GM18502 (cell line): ENCODE measurements at regions not wholly inside any gene's neighbourhood (a gene's known extent, or its start where the extent isn't known, plus 50 kb on each side); places are given as distances from the start of the nearest gene placed in this dataset.

ENCODE experiments used
- ATAC-seq: cut with Tn5 transposase; IDR thresholded peaks from one replicate; pipeline ENCODE4 v1.9.1; 2021; ENCODE audit warnings: mild to moderate bottlenecking; ENCODE audit not compliant: unreplicated experiment, poor library complexity

DNA sequence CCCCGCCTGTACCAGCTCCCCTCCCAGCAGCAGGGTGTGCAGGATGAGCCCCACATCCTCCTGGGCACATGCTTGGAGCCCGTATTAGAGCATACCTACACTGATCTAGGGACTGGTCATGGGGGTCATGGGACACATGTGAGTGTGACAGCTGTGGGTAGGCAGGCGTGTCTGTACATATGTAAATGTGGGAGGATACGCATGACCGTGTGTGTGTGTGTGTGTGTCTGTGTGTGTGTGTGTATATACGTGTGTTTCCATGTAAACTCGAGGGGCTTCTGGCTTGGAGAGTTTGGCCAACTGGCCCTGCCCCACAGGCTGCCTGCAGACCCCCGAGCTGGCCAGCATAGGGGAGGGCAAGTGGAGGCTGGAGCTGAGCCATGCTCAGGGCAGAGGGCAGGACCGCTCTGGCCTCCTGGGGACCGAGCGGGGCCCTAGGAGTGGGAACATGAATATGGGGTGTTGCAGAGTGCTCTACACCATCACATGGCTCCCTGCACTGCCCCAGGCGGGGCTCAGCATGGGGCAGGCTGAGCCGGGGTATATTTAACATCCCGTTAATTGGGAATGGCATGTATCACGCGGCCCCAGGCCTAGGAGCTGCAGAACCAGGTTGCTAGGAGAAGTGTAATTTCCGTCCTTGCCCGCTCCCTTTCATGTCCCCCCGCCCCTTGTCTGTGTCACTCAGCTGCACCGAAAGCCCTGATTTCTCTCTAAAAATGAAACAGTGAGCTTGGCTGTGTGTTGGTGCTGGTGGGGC lies 152.7 kb upstream of the PCBD1 start:
- ATAC-seq: no peak

DNA sequence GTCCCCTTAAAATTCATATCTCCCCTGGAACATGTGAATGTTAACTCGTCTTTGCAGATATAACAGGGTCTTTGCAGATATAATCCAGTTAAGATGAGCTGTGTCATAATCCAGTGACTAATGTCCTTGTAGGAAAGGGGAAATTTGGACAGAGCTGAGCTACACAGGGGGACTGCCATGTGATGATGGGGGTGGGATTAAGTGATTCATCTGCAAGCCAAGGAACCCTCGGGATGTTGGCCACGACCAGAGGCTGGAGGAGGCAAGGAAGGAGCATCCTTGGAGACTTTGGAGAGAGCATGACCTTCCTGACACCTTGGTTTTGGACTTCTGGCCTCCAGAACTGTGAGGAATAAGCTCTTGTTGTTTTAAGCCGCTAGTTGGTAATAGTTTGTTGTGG lies 153.9 kb upstream of the PCBD1 start:
- ATAC-seq: no peak

DNA sequence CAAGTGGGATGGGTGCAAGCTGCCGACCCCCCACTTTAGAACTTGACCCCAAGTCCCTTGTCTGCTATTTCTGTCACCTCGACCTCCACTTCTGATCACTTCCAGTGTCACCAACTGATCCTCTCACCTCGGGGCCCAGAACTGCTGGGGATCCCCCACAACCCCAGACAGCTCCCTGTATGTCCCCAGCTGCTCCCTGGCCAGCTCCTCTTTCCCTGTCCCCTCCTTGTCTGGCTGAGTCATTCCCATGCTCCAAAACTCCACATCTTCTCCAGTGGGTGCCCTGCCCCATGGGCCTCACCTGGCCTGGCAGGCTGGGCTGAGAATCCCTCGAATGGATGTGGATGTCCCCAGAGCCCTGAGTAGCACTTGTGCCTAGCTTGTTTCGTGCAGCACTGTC lies 154.3 kb upstream of the PCBD1 start:
- ATAC-seq: no peak

DNA sequence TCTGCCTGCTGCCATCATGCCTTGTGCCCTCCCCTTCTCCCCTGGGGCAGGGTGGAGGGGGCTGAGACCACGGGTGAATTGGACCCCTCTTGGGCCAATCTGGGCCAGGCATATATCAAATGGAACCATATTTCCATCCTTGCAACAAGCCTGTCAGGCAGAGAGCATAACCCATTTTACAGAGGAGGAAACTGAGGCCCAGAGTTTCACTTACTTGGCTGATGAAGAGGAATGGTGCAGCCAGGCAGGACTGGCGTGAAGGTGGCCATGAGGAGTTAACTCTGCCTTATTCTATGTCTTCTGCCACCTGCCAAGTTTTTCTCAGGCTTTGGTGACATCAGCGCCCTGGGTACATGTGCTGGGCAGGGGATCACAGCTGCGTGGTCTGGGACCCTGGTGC lies 155.5 kb upstream of the PCBD1 start:
- ATAC-seq: no peak

DNA sequence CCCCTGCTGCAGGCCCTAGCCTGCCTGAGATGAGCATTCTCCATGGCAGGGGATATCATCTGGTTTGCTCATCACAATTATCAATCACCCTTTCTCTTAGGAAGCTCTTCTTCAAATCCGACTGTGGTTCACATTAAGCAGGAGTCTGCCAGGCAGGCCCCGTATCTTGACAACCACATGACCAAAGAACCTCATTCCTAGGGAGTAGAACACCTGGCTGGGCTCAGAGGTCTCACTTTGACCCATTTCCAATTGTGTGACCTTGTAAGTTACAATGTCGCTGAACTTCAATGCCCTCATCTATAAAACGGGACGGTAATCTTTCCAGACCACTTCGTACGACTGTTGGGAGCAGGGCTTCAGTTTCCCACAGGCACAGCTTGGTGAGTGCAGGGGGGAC lies 156.4 kb upstream of the PCBD1 start:
- ATAC-seq: no peak

DNA sequence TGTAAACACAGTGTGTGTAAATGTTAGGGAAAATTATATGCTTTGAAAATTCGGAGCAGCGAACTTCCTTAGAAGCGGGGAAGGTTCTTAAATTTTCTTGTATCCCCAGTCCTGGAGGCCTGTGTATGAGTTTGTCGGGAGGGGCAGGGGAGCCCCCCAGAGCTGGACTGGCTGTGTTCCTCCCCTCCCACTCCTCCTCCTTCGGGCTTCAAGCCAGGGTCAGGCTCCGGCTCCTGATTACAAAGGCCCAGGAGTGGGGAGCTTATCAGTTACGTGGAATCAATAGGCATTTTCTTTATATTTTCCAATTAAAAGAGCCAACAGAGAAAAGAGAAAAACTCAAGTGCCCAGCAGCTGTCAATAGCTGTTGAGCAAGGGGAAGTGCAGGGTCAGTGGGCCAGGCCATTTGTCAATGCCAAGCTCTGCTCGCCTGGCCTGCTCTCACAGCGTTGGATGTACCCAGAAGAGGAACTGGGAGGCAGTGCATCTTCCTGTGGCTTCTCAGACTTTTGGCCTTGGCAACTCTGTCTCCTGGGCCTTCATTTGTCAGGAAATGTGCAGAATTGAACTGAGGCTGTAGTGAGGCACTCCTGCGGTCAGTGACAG lies 156.9 kb upstream of the PCBD1 start:
- ATAC-seq: no peak

DNA sequence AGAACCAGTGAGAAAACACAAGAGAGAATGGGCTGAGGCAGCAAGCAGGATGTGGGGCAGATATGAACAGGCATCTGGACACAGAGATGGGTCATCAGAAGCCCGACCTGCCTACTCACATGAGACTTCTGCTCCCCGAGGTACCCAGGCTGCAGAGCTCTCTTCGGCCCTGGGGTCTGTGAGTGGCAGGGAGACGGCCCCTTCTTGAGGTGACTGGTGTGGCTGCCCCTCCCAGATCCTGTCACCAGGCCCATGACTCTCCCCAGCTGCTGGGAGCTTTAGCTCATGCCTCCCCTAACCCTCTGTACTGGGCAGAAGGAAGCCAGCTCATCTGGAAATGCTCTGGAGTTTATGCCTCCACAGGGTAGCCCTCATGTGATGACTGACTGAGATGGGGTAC lies 157.6 kb upstream of the PCBD1 start:
- no peak for ATAC-seq

DNA sequence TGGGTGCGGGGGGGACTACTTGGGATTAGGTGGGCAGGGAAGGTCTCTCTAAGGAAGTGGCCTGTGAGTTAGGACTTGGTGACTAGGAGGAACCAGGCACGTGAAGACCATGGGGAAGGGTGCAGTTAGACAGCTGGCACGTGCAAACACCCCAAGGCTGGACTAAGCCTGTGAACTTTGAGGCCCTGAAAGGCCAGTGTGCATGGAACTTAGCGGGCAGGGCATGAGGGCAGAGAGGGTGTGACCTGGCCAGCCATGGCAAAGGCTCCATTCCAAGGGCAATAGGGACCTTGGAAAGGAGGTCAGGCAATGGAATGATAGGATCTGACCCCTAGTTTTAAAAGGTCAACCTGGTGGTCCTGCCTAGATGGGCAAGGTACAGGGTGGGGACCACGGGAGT lies 158.4 kb upstream of the PCBD1 start:
- no peak for ATAC-seq

DNA sequence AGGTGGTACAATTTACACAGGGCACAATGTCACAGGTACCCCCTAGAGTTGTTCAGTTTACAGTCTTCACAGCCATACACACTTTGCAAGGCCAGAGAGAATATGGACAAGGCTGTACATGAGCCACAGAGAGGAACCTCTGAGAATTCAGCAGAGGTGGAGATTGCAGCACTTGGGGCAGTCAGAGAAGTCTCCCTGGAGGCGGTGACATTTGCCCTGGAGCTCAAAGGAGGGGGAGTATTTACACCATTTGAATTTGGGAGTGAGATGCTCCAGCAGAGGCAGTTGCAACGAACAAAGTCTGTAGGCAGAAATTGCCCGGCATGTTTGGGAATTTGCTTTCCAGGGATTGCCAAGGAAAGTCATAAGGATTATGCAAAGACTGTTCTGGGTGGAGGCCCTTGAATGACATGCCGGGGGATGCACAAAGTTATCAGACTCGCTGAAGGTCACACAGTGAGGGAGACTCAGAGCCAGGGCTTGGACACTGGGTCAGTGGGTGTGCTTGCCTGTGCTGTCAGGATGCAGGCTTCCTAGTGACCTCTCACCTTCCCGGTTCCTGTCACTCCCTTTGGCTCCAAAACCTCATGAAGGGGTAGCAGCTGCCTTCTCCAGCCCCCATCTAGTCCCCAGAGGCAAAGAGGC lies 160.7 kb upstream of the PCBD1 start:
- ATAC-seq: no peak

DNA sequence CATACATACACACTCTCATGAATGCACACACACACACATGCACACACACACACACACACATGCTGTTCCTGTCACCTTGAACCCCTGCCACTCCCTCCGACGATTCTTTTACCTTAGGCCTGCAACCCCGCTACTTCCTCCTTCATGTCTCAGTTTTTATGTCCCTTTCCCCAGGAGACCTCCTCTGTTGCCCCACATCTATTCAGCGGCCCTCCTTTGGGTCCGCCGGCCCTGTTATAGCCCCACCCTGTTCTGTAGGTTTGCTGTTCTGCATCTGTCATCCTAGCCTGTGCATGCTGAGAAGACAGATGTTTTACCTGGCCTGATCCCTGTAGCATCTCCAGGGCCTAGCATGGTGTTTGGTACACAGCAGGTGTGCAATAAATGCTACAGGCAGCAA lies 161.6 kb upstream of the PCBD1 start:
- no peak for ATAC-seq

DNA sequence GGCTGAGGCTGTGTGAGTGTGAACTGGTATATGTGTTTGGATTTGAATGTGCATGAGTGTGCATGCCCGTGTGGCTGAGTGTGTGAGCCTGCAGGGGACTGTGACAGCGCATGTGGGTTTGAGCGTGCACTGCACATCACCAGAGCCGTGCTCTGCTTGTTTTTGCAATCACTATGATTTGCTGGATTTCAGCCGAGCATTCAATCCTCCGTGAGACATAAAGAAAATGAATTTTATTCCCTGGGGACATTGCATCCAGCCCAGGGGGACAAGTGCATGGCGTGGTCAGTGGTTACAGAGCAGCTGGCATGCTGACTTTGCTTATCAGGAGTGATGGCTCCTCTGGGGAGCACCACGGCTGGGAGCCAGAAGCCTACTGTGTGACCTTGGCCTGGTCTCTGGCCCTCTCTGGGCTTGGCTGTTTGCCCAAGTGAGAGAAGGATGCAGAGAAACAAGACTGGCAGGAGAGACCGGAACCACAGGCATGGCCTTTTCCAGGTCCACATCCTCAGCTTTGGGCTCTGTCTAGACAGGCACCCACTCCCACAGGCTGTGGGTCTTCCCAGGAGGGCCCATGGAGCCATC lies 160.2 kb upstream of the UNC5B start:
- ATAC-seq: no peak

DNA sequence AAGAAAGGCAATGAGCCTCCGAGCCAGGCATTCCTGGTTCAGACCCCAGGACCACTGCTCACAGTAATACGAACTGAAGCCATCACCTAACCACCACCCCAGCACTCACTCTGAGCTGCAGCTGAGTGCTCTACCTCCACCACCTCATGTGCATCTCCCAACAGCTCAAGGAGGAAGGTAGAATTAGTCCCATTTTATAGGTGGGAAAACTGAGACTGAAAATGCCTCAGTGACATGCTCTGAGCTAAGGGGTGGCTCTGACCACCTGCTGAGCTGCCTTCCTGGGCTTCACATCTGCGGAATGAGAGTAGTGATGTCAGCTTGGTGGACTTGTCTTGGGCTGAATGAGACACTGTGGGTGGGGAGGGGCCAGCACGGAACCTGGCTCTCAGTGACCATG lies 159.7 kb upstream of the UNC5B start:
- ATAC-seq: no peak

DNA sequence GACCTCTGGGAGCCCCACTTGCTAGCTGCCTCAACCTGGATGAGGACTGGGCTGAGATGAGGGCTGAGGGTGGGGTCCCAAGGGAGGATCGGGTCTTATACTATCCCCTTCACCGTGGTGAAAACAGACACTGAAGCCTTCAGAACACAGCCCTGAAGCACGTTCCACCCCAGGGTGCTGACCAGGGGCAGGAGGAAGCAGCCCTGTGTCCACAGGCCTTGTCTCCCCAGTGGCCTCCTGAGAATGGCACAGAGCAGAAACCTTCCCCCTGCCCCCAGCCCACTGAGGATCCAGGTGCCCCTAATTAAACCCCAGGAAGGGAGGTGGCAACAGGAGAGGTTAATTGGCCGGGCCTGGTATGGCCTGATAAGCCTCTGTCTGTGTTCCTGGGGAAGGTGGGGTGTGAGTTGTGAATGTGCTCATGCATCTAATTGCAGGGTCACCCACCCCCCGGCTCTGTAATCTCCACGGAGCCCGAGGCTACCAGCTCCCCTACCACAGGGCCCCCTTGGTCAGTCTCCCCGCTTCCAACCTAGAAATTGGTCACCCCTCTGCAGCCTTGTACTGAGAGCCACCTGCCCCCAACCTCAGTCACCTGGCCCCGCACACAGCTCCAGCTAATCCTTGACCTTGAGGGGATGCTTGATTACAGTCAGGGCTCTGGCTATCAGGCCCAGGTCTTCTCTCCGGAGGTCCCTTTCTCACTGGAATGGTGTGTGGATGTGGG lies 159.0 kb upstream of the UNC5B start:
- no peak for ATAC-seq

DNA sequence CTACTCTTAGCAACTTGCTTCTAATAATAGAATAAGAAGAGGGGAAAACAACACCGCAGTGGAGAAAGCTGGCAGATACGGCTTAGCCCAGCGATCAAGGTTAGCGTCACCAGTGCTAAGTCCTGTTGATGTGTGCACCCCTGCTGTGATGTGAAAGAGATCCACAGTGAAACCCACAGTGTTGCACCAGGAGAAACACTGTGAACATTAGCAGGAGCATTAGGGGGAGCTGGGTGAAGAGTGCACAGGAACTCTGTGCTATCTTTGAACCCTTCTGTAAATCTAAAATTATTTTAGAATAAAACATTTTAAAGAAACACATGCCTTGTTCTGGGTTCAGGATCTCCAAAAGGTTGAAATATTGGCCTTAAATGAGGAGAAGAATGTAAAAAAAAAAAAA lies 154.1 kb upstream of the UNC5B start:
- ATAC-seq: no peak

DNA sequence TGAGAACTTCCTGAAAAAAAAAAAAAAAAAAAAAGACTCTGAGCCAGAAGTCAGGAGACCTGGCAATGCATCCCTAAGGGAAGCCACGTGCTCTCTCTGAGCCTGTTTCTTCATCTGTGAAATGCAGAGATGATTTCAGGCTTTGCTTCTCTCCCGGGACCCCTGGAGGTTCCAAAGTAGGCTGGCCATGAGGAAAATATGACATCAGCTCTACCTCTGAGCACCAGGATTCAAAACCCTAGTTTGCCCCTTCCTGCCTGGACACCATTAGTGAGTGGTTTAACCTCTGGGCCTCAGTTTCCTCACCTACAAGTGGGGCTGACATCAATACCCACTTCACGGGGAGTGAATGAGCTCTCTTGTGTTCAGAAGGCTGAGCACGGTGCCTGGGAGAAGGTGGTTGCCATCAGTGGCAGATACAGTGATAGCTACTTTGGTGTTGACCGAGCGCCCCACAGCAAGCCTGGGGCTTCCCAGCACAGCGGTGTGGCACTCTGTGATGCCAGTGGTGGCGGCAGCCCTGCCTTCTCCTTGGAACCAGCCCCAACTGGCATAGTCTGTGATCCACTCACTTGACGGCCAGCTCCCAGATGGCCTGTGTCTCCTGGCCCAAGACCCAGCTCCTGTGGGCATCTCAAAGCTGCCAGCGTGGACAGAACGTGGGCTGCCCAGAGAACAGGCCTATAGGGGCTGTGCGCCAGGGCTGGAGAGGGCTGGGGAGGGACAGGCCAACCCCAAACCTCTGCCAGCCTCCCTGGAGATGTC lies 153.1 kb upstream of the UNC5B start:
- no peak for ATAC-seq

DNA sequence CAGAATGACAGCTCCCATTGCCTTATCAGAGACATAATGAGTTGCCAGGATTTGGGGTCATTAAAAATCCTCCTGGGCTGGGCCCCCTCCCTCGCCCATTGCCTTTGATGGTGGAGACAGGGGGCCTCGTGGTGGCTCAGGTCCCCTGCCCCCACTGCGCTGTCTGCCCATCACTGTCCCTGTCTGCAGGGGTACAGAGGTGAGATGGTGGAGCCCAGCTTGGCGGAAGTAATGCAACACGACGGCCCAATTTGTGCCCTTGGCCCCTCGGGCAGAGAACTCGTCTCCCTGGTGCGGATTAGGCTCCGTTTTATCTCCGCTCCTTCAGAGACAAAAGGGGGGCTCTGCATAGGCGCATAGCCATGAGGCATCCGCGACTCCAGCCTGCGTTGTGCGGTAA lies 152.4 kb upstream of the UNC5B start:
- no peak for ATAC-seq

DNA sequence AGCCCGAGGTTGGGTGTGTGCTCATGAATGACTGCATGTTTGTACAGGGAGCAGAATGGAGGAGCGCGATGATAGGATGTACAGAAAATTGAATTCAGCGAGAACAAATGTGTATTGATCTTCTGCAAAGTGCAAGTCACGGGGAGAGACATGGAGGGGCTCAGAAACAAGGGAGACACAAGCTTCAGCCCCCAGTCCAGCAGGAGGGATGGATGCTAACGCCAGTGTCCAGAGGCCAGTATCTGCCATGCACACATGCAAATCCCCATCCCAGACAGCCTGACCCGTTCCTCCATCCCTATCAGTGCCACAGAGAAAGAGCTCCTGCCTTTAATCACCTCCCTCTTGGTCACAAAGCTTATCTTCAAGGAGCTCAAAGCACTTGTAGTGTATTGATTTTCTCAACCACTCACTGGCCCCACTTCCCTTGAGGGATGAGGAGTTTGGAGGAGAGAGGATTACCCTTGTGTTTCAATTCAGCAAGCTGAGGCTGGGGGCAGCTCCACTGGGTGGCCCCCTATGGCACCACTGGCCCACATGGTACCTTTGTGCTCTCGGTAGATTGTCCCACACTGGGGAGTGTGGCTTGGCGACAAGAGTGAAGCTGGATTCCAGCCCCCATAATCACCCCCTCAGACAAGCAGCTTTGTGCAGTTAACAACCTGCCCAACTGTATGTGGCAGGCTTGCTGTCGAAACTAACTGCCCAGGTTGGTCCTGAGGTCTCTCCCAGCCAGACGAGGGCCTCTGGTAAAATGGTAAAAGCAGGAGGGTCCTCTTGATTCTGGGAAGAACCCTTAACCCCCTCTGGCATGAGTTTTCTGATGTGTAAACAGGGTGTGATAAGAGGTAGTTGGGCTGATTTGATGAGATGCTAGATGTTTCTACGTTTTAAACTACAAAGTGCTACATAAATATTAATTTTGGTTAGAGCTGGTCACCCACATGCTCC lies 151.6 kb upstream of the UNC5B start:
- no peak for ATAC-seq

DNA sequence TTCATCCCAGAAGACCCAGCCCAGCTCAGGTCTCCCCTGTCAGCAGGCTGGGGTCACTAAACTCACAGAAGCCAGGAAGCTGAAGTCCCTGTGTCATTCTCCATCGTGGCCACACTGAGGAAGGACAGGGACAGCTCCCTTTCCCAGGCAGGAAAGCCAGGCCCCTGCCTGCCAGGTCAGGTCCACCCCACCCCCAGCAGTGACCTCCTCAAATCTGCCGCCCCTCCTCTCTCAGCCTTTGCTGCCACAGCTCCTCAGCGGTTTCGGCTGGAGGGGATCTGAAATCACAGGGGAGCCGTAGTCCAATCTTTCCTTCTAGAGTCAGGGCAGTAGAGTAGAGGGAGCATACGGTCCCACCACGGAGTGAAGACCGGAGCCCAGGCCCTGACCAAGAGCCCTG lies 150.9 kb upstream of the UNC5B start:
- no peak for ATAC-seq

DNA sequence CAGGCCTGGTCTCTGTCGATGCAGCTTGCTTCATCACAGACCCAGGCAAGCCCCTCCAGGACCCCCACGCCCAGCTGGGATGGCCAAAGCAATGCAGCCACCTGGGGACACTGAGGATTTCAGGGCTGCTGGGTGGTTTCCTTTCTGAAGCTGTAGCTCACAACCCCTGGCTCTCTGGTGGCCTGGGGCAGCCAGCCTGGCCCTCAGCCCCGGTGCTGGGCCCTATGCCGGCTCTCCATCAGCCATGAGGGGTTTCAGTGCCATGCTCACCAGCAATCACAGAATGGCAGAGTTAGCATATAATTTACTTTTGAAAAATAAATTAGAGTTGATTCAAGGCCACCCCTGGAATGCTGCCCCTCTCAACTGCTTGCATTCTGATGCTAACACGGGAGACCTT lies 150.2 kb upstream of the UNC5B start:
- no peak for ATAC-seq
